Gastrocnemius medialis (tissue), 4 donors: ENCODE measurements at regions not wholly inside any gene's neighbourhood (a gene's known extent, or its start where the extent isn't known, plus 50 kb on each side); places are given as distances from the start of the nearest gene placed in this dataset.
"Not testable (repeated sequence)": the region's sequence is repeated elsewhere in the genome, so short reads cannot be mapped to it uniquely, and the experiment has no call there.

Source experiments
- POLR2A ChIP-seq, 2 donors: fragments of 450-650 bp; IDR thresholded peaks; one replicate each; pipeline ENCODE4 v1.6.1; 2017; ENCODE audit warnings: antibody characterized with exemption in 2 of 2, mild to moderate bottlenecking in 2 of 2, moderate library complexity in 2 of 2
- TF ChIP-seq, protein P1 (sequence below), 5 experiments: fragments of 450-650 bp in 3 of 5; fragments of 200-600 bp in 2 of 5; sonication (generic) in 2 of 5; IDR thresholded peaks in 4 of 5; conservative IDR thresholded peaks in 1 of 5; 1 replicate in 4 of 5; 2 replicates in 1 of 5; pipeline ENCODE4 v1.5.1; 2016 to 2019; ENCODE audit warnings: antibody characterized with exemption in 5 of 5, mild to moderate bottlenecking in 3 of 5, moderate library complexity in 3 of 5

DNA sequence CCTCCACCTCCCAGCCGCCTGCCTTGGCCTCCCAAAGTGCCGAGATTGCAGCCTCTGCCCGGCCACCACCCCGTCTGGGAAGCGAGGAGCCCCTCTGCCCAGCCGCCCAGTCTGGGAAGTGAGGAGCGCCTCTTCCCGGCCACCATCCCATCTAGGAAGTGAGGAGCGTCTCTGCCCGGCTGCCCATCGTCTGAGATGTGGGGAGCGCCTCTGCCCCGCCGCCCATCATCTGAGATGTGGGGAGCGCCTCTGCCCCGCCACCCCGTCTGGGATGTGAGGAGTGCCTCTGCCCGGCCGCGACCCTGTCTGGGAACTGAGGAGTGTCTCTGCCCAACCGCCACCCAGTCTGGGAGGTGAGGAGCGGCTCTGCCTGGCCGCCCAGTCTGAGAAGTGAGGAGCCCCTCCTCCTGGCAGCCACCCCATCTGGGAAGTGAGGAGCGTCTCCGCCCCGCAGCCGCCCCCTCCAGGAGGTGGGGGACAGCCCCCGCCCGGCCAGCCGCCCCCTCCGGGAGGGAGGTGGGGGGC is 296.3 kb downstream of the HNRNPD start:
- TF ChIP-seq, protein P1, sequence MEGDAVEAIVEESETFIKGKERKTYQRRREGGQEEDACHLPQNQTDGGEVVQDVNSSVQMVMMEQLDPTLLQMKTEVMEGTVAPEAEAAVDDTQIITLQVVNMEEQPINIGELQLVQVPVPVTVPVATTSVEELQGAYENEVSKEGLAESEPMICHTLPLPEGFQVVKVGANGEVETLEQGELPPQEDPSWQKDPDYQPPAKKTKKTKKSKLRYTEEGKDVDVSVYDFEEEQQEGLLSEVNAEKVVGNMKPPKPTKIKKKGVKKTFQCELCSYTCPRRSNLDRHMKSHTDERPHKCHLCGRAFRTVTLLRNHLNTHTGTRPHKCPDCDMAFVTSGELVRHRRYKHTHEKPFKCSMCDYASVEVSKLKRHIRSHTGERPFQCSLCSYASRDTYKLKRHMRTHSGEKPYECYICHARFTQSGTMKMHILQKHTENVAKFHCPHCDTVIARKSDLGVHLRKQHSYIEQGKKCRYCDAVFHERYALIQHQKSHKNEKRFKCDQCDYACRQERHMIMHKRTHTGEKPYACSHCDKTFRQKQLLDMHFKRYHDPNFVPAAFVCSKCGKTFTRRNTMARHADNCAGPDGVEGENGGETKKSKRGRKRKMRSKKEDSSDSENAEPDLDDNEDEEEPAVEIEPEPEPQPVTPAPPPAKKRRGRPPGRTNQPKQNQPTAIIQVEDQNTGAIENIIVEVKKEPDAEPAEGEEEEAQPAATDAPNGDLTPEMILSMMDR (IDR thresholded peaks at IDR 0.05 in 4 of 5, conservative IDR thresholded peaks at IDR 0.05 in 1 of 5) = not testable (repeated sequence)
- TF ChIP-seq POLR2A (IDR thresholded peaks at IDR 0.05) = not testable (repeated sequence)
